ENCODE measurements at regions not wholly inside any gene's neighbourhood (a gene's known extent, or its start where the extent isn't known, plus 50 kb on each side); places are given as distances from the start of the nearest gene placed in this dataset.
A peak's percentile ranks its signal among the peaks of the same experiment; 100 is the strongest.

GRCh38 chr12:127923501-127923900 is 343.5 kb upstream of the TMEM132C start:
- TF ChIP-seq CTCF (IDR thresholded peaks at IDR 0.05; ENCODE audit: insufficient read depth, low read depth, low read length) = no peak
- DNase-seq (ENCODE audit: low read depth) = no peak
- no peak overlapping the region for H3K4me3 ChIP-seq (ENCODE audit: low read depth, low read length)

- no peak overlapping the region for H3K4me3 ChIP-seq (ENCODE audit: low read depth, low read length)
- TF ChIP-seq CTCF (IDR thresholded peaks at IDR 0.05; ENCODE audit: insufficient read depth, low read depth, low read length) = peak; percentile 64
- peak; percentile 68 for DNase-seq (ENCODE audit: low read depth)
Observed at GRCh38 chr12:127925971-127926370, 341.0 kb upstream of the TMEM132C start.

- TF ChIP-seq CTCF (IDR thresholded peaks at IDR 0.05; ENCODE audit: insufficient read depth, low read depth, low read length) = no peak
- no peak overlapping the region for H3K4me3 ChIP-seq (ENCODE audit: low read depth, low read length)
- DNase-seq (ENCODE audit: low read depth) = no peak
Observed at GRCh38 chr12:127928178-127928577, 338.8 kb upstream of the TMEM132C start.

GRCh38 chr12:127928615-127929571 is 338.1 kb upstream of the TMEM132C start:
- TF ChIP-seq CTCF (IDR thresholded peaks at IDR 0.05; ENCODE audit: insufficient read depth, low read depth, low read length) = no peak
- peak; percentile 78 for DNase-seq (ENCODE audit: low read depth)
- no peak overlapping the region for H3K4me3 ChIP-seq (ENCODE audit: low read depth, low read length)

- DNase-seq (ENCODE audit: low read depth) = no peak
- no peak overlapping the region for H3K4me3 ChIP-seq (ENCODE audit: low read depth, low read length)
- TF ChIP-seq CTCF (IDR thresholded peaks at IDR 0.05; ENCODE audit: insufficient read depth, low read depth, low read length) = no peak
Observed at GRCh38 chr12:127930122-127930521, 336.8 kb upstream of the TMEM132C start.

- no peak overlapping the region for H3K4me3 ChIP-seq (ENCODE audit: low read depth, low read length)
- no peak for TF ChIP-seq CTCF (IDR thresholded peaks at IDR 0.05; ENCODE audit: insufficient read depth, low read depth, low read length)
- DNase-seq (ENCODE audit: low read depth) = peak; percentile 27
Observed at GRCh38 chr12:127934409-127934808, 332.6 kb upstream of the TMEM132C start.
